PC-3 (cell line): ENCODE measurements at regions not wholly inside any gene's neighbourhood (a gene's known extent, or its start where the extent isn't known, plus 50 kb on each side); places are given as distances from the start of the nearest gene placed in this dataset.

Source experiments
- ATAC-seq: fragments of 200-7000 bp; cut with Tn5 transposase; 2 replicates; pipeline ENCODE4 v1.9.1; 2020; ENCODE audit warnings: mild to moderate bottlenecking, moderate library complexity
- BruUV-seq: library from RNA; stranded (reverse); fragments of 400-500 nt; replicated peaks from 2 replicates; lab custom pipeline; 2021; lab: Mats Ljungman, UMichigan
- CTCF ChIA-PET: fragments of 300-600 bp; sonication (Branson Sonifier 250); formaldehyde crosslinking; loops from one replicate; lab custom pipeline; 2022; ENCODE audit warnings: antibody characterized with exemption; lab: Charles Lee
- POLR2A ChIA-PET: fragments of 300-600 bp; sonication (Branson Sonifier 250); formaldehyde crosslinking; loops from one replicate; lab custom pipeline; 2022; ENCODE audit warnings: antibody characterized with exemption; ENCODE audit not compliant: unreplicated experiment; lab: Charles Lee
- DNase-seq: peaks from one replicate; pipeline ENCODE4 v3.0.0-alpha.2; 2015
- H2AFZ ChIP-seq: fragments of 300-600 bp; sonication (generic); 2 replicates; pipeline ENCODE4 v1.6.0; 2016; ENCODE audit warnings: antibody characterized with exemption, low read length
- H3F3A ChIP-seq: fragments of 300-600 bp; sonication (generic); one replicate; pipeline ENCODE4 v1.6.0; 2017; ENCODE audit warnings: antibody characterized with exemption, low read length, control low read depth, mild to moderate bottlenecking; ENCODE audit not compliant: unreplicated experiment
- H3K27ac ChIP-seq: fragments of 300-600 bp; sonication (generic); 2 replicates; pipeline ENCODE4 v1.5.1; 2016; ENCODE audit warnings: mild to moderate bottlenecking, low read length
- H3K27me3 ChIP-seq: fragments of 300-600 bp; sonication (generic); 2 replicates; pipeline ENCODE4 v1.6.1; 2016; ENCODE audit warnings: low read length, mixed read lengths
- H3K36me3 ChIP-seq: fragments of 300-600 bp; sonication (generic); 2 replicates; pipeline ENCODE4 v1.6.1; 2016; ENCODE audit warnings: low read depth, mixed run types, low read length, mixed read lengths
- H3K4me1 ChIP-seq: fragments of 300-600 bp; sonication (generic); 2 replicates; pipeline ENCODE4 v1.5.1; 2016; ENCODE audit warnings: low read length; ENCODE audit not compliant: insufficient read depth
- H3K4me2 ChIP-seq: fragments of 300-600 bp; sonication (generic); 2 replicates; pipeline ENCODE4 v1.6.0; 2016; ENCODE audit warnings: low read length
- H3K4me3 ChIP-seq: fragments of 300-600 bp; sonication (generic); 2 replicates; pipeline ENCODE4 v1.5.1; 2016; ENCODE audit warnings: mild to moderate bottlenecking, low read length, mixed read lengths
- H3K79me2 ChIP-seq: fragments of 300-600 bp; sonication (generic); 2 replicates; pipeline ENCODE4 v1.6.1; 2017; ENCODE audit warnings: low read length, mixed read lengths
- H3K9ac ChIP-seq: fragments of 300-600 bp; sonication (generic); 2 replicates; pipeline ENCODE4 v1.6.0; 2016; ENCODE audit warnings: mild to moderate bottlenecking, low read length
- H3K9me2 ChIP-seq: fragments of 300-600 bp; sonication (generic); replicated peaks from 2 replicates; pipeline ENCODE4 v1.6.1; 2016; ENCODE audit warnings: mixed run types, low read length, mixed read lengths
- H3K9me3 ChIP-seq: fragments of 300-600 bp; sonication (generic); 2 replicates; pipeline ENCODE4 v1.6.1; 2016; ENCODE audit warnings: low read length, mixed read lengths
- H4K20me1 ChIP-seq: fragments of 300-600 bp; sonication (generic); 2 replicates; pipeline ENCODE4 v1.6.1; 2016; ENCODE audit warnings: low read length, mixed read lengths
- CTCF ChIP-seq: fragments of 300-600 bp; sonication (generic); conservative IDR thresholded peaks from 2 replicates; pipeline ENCODE4 v1.5.1; 2017; ENCODE audit warnings: antibody characterized with exemption, low read depth, mild to moderate bottlenecking, low read length
- EZH2 ChIP-seq: fragments of 300-600 bp; sonication (generic); IDR thresholded peaks from one replicate; pipeline ENCODE4 v1.6.1; 2017; ENCODE audit warnings: antibody characterized with exemption, mild to moderate bottlenecking, low read length; ENCODE audit not compliant: unreplicated experiment
- EZH2phosphoT487 ChIP-seq: fragments of 300-600 bp; sonication (generic); IDR thresholded peaks from 2 replicates; pipeline ENCODE4 v1.6.1; 2018; ENCODE audit warnings: mild to moderate bottlenecking, antibody characterized with exemption, low read length, borderline replicate concordance
- intact Hi-C: fragments of 100-400 bp; cut with micrococcal nuclease; formaldehyde crosslinking; loops from 2 replicates; pipeline ENCODE4 v1.9.0; 2023

GRCh38 chr15:77696871-77697270 is 64.2 kb upstream of the LINGO1 start:
- Histone ChIP-seq H2AFZ (no peak overlapping the region), H3K9me2 (no peaks in the 10 kb centered on the region), H3K9me3 (no peaks in the 10 kb centered on the region), H3F3A (no peaks in the 10 kb centered on the region), H3K36me3 (no peaks in the 10 kb centered on the region), H3K9ac (no peak overlapping the region), H4K20me1 (no peaks in the 10 kb centered on the region), H3K27me3 (peaks cover 42% of the 10 kb centered on the region), H3K4me1 (no peaks in the 10 kb centered on the region), H3K79me2 (no peaks in the 10 kb centered on the region), H3K4me3 (no peak overlapping the region), H3K4me2 (no peak overlapping the region), H3K27ac (no peak overlapping the region)
- ChIA-PET POLR2A (no interaction called here), CTCF (no interaction called here)
- no peak for ATAC-seq
- intact Hi-C loops = no loop called here
- DNase-seq = no peak
- TF ChIP-seq CTCF (no peak), EZH2phosphoT487 (no peak), EZH2 (no peak)
- no TSS peak for BruUV-seq

- H3K4me3 ChIP-seq = no peak overlapping the region
- no peak overlapping the region for H3K4me2 ChIP-seq
- ATAC-seq (no peak), DNase-seq (no peak)
- no peak overlapping the region for H3K27ac ChIP-seq
- no peaks in the 10 kb centered on the region for H3K9me3 ChIP-seq
- intact Hi-C loops = no loop called here
- H3K4me1 ChIP-seq = no peaks in the 10 kb centered on the region
- TF ChIP-seq EZH2 = no peak
- TF ChIP-seq EZH2phosphoT487 = no peak
- no peak for TF ChIP-seq CTCF
- H3K27me3 ChIP-seq = peaks cover 50% of the 10 kb centered on the region
- ChIA-PET CTCF (no interaction called here), POLR2A (no interaction called here)
- no peaks in the 10 kb centered on the region for H4K20me1 ChIP-seq
- no TSS peak for BruUV-seq
- no peaks in the 10 kb centered on the region for H3F3A ChIP-seq
- no peak overlapping the region for H2AFZ ChIP-seq
- H3K9ac ChIP-seq = no peak overlapping the region
- no peaks in the 10 kb centered on the region for H3K79me2 ChIP-seq
- H3K9me2 ChIP-seq = no peaks in the 10 kb centered on the region
- no peaks in the 10 kb centered on the region for H3K36me3 ChIP-seq
These were observed 63.4 kb upstream of the LINGO1 start for GRCh38 chr15:77695961-77696582.

GRCh38 chr15:77695548-77695947 is 62.8 kb upstream of the LINGO1 start:
- Histone ChIP-seq H4K20me1 (no peaks in the 10 kb centered on the region), H2AFZ (no peak overlapping the region), H3K4me3 (no peak overlapping the region), H3F3A (no peaks in the 10 kb centered on the region), H3K27me3 (peaks cover 55% of the 10 kb centered on the region), H3K79me2 (no peaks in the 10 kb centered on the region), H3K36me3 (no peaks in the 10 kb centered on the region), H3K9me2 (no peaks in the 10 kb centered on the region), H3K4me2 (no peak overlapping the region), H3K9ac (no peak overlapping the region), H3K27ac (no peak overlapping the region), H3K9me3 (no peaks in the 10 kb centered on the region), H3K4me1 (no peaks in the 10 kb centered on the region)
- ATAC-seq (no peak), DNase-seq (no peak)
- ChIA-PET CTCF (no interaction called here), POLR2A (no interaction called here)
- intact Hi-C loops = no loop called here
- BruUV-seq = no TSS peak
- TF ChIP-seq EZH2 = no peak
